Stimulated activated CD8-positive, alpha-beta memory T cell treated with anti-CD3 and anti-CD28 coated beads, Interleukin-7, amount 100 ng/mL, for 48 hours (primary cell): ENCODE measurements at regions not wholly inside any gene's neighbourhood (a gene's known extent, or its start where the extent isn't known, plus 50 kb on each side); places are given as distances from the start of the nearest gene placed in this dataset.
"Not testable (repeated sequence)": the region's sequence is repeated elsewhere in the genome, so short reads cannot be mapped to it uniquely, and the experiment has no call there.

Source experiments
- DNase-seq, 2 donors: peaks; one replicate each; pipeline ENCODE4 v3.0.0-alpha.2; 2020; ENCODE audit warnings: low read depth in 1 of 2; ENCODE audit errors: extremely low read depth in 1 of 2

- no peak for DNase-seq
These were observed 1099.2 kb downstream of the FAM181B start for GRCh38 chr11:81634483-81634882.

GRCh38 chr11:81602508-81602907 is 1131.2 kb downstream of the FAM181B start:
- no peak for DNase-seq

- DNase-seq: no peak
These were observed 1137.0 kb downstream of the FAM181B start for GRCh38 chr11:81596704-81597103.

- no peak for DNase-seq
These were observed 1148.2 kb downstream of the FAM181B start for GRCh38 chr11:81585390-81585933.

GRCh38 chr11:81579339-81579738 is 1154.3 kb downstream of the FAM181B start:
- DNase-seq: no peak

GRCh38 chr11:81578571-81578970 is 1155.1 kb downstream of the FAM181B start:
- DNase-seq: no peak

- no peak for DNase-seq
These were observed 1159.4 kb downstream of the FAM181B start for GRCh38 chr11:81574301-81574700.

GRCh38 chr11:81573367-81573766 is 1160.3 kb downstream of the FAM181B start:
- no peak for DNase-seq

- no peak for DNase-seq
These were observed 1163.0 kb downstream of the FAM181B start for GRCh38 chr11:81570669-81571068.

- no peak for DNase-seq
These were observed 1163.7 kb downstream of the FAM181B start for GRCh38 chr11:81569999-81570398.

- no peak for DNase-seq
These were observed 1164.7 kb downstream of the FAM181B start for GRCh38 chr11:81568918-81569317.

- DNase-seq: no peak
These were observed 1185.5 kb downstream of the FAM181B start for GRCh38 chr11:81548123-81548522.

GRCh38 chr11:81539806-81540205 is 1193.9 kb downstream of the FAM181B start:
- DNase-seq: not testable (repeated sequence)

GRCh38 chr11:81515566-81515965 is 1218.1 kb downstream of the FAM181B start:
- no peak for DNase-seq

GRCh38 chr11:81497202-81497804 is 1236.4 kb downstream of the FAM181B start:
- no peak for DNase-seq

- DNase-seq: no peak
These were observed 1237.1 kb downstream of the FAM181B start for GRCh38 chr11:81496601-81497000.

GRCh38 chr11:81495699-81496292 is 1237.9 kb downstream of the FAM181B start:
- DNase-seq: no peak

GRCh38 chr11:81494431-81494830 is 1239.2 kb downstream of the FAM181B start:
- no peak for DNase-seq

GRCh38 chr11:81492923-81493445 is 1240.7 kb downstream of the FAM181B start:
- DNase-seq: no peak

- DNase-seq: no peak
These were observed 1246.6 kb downstream of the FAM181B start for GRCh38 chr11:81487109-81487508.

GRCh38 chr11:81484196-81484595 is 1249.5 kb downstream of the FAM181B start:
- DNase-seq: no peak

- no peak for DNase-seq
These were observed 1256.4 kb downstream of the FAM181B start for GRCh38 chr11:81477277-81477676.
